Loucy (cell line): ENCODE measurements at regions not wholly inside any gene's neighbourhood (a gene's known extent, or its start where the extent isn't known, plus 50 kb on each side); places are given as distances from the start of the nearest gene placed in this dataset.

Source experiments
- CTCF ChIP-seq: fragments of 200-600 bp; sonication (generic); conservative IDR thresholded peaks from 2 replicates; pipeline ENCODE4 v1.5.1; 2014; ENCODE audit warnings: mild to moderate bottlenecking, antibody characterized with exemption, low read length
- EZH2phosphoT487 ChIP-seq: fragments of 200-600 bp; IDR thresholded peaks from 2 replicates; pipeline ENCODE4 v1.6.1; 2018; ENCODE audit warnings: antibody characterized with exemption, mild to moderate bottlenecking, moderate library complexity, borderline replicate concordance

GRCh38 chr21:10430005-10430404 is 91.4 kb upstream of the TPTE start:
- TF ChIP-seq CTCF (no peak), EZH2phosphoT487 (no peak)
